LNCAP (cell line): ENCODE measurements at regions not wholly inside any gene's neighbourhood (a gene's known extent, or its start where the extent isn't known, plus 50 kb on each side); places are given as distances from the start of the nearest gene placed in this dataset.

Source experiments
- CTCF ChIP-seq: fragments of 450-650 bp; IDR thresholded peaks from 2 replicates; pipeline ENCODE4 v1.5.1; 2017; ENCODE audit warnings: mild to moderate bottlenecking

GRCh38 chr21:22192766-22193165 lies 1194.6 kb downstream of the NCAM2 start:
- TF ChIP-seq CTCF, result no peak

DNA sequence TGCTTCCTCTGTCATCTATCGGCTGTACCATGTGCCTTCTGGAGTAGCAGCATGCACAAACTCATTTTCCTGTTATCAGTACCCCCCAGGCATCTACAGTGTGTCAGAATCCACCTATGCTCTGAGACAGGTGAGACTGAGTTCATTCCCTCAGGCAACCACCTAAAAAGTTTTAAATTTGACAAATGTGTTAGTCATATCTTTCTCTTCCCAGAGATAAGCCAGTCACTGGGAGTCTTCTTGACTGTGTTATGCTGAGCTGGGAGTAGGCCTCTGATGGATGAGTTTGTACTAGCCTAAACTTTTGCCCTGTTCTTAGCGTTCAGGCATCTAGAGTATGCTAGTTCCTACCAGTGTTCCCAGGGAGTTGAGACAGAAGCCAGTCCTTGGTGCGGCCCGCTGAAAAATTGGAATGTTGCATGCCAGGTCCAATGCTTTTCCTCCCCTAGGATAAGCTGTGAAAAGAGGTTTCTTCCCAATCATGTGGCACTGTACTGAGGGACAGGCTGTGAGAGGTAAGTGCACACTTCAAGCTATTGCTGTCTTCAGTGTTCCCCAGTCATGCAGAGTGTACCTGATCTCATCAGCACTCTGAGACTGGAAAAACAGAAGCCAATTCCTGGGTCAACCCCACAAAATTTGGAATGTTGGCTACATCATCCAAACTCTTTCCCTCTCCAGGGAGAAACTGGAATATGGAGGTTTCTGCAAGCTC lies 1202.3 kb downstream of the NCAM2 start:
- no peak for TF ChIP-seq CTCF

DNA sequence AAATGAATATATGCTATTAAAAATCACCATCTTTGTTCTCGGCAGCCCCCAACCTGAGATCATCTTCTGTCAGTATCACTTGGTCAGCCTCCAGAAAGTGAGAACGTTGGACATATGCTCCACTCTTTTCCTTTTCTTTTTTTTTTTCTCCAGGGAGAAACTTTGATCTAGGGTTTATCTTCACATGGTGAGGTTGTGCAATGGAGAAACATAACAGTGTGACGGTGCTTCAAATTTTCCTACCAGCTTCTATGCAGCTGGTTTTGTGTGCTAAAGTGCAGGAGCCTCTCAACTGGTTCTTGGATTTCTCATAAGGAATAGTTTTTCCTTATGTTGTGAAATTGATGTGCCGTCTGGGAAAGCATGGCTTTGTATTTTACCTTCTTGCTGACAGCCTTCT lies 1202.9 kb downstream of the NCAM2 start:
- no peak for TF ChIP-seq CTCF

DNA sequence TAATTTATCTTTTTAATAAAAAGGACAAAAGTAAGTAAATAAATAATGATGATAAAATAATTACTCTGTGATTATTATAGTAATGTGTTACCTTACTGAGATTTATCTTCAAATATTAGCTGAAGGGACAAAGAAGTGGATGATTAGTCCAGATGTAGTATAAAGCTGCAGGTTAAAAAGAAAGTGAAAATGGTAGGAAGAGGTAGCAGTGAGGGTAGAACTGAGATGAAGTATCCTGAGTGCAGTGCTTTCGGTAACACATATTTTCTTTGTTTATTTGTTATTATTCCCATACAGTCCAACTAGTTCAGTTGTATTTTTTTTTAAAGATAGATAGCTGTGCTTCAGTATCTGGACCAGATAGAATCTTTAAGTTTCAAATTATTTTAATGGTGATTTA lies 1203.5 kb downstream of the NCAM2 start:
- TF ChIP-seq CTCF, result no peak

GRCh38 chr21:22209304-22209700 lies 1211.1 kb downstream of the NCAM2 start:
- TF ChIP-seq CTCF, result no peak

- no peak for TF ChIP-seq CTCF
Measured at GRCh38 chr21:22211943-22212342, 1213.7 kb downstream of the NCAM2 start.

GRCh38 chr21:22223385-22223784 lies 1225.2 kb downstream of the NCAM2 start:
- TF ChIP-seq CTCF, result no peak

DNA sequence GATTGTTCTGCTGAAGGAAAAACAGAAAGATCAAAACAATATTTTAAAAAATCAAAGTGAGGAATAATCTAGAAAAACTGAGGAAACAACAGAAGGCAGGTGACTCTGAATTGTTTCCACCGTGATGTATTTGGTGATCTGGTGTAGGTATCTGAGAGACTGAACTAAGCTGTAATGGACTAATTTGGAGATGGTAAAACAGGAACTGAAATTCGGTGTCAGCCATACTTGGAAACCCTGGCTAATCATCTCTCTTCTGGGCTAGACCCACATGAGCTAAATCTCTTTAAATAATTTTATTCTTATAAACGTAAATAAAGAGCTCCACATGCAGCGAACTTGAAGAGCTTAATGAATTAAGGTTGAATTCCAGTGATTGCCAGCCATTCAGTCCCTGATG lies 1226.1 kb downstream of the NCAM2 start:
- no peak for TF ChIP-seq CTCF
